Astrocyte of the spinal cord (primary cell): ENCODE measurements at regions not wholly inside any gene's neighbourhood (a gene's known extent, or its start where the extent isn't known, plus 50 kb on each side); places are given as distances from the start of the nearest gene placed in this dataset.

Experiments
- DNase-seq: peaks from one replicate; pipeline ENCODE4 v3.0.0; 2011; ENCODE audit warnings: low read depth, low spot score
- H3K4me3 ChIP-seq: 2 replicates; pipeline ENCODE4 v1.5.1; 2011; ENCODE audit warnings: low read depth, mild to moderate bottlenecking, low read length, moderate library complexity
- CTCF ChIP-seq: IDR thresholded peaks from 2 replicates; pipeline ENCODE4 v1.5.1; 2012; ENCODE audit warnings: low read depth, mild to moderate bottlenecking, low read length, inconsistent platforms
- in situ Hi-C: cut with HindIII; loops from 2 replicates; pipeline ENCODE4 v1.10.0; 2017; ENCODE audit warnings: low sequenced_read_pairs

GRCh38 chr14:51518711-51519110 is 133.0 kb upstream of the FRMD6 start:
- in situ Hi-C loops: no loop called here
- DNase-seq: no peak
- H3K4me3 ChIP-seq: no peak overlapping the region
- TF ChIP-seq CTCF: no peak

- no peak for DNase-seq
- no peak for TF ChIP-seq CTCF
- H3K4me3 ChIP-seq: no peak overlapping the region
- in situ Hi-C loops: no loop called here
Measured at GRCh38 chr14:51520087-51520486, 131.6 kb upstream of the FRMD6 start.

- H3K4me3 ChIP-seq: no peak overlapping the region
- in situ Hi-C loops: no loop called here
- no peak for TF ChIP-seq CTCF
- DNase-seq: peak; percentile 84
Measured at GRCh38 chr14:51521764-51522163, 129.9 kb upstream of the FRMD6 start.

GRCh38 chr14:51523243-51523642 is 128.5 kb upstream of the FRMD6 start:
- in situ Hi-C loops: no loop called here
- no peak overlapping the region for H3K4me3 ChIP-seq
- TF ChIP-seq CTCF: no peak
- DNase-seq: no peak

GRCh38 chr14:51525739-51526138 is 126.0 kb upstream of the FRMD6 start:
- in situ Hi-C loops: no loop called here
- TF ChIP-seq CTCF: no peak

GRCh38 chr14:51527073-51527472 is 124.6 kb upstream of the FRMD6 start:
- in situ Hi-C loops: no loop called here
- peak; percentile 84 for DNase-seq
- no peak overlapping the region for H3K4me3 ChIP-seq
- TF ChIP-seq CTCF: no peak

More at GRCh38 chr14:51525739-51526138, 126.0 kb upstream of the FRMD6 start:
- DNase-seq: no peak
- H3K4me3 ChIP-seq: no peak overlapping the region

GRCh38 chr14:51529736-51530135 is 122.0 kb upstream of the FRMD6 start:
- TF ChIP-seq CTCF: no peak
- no peak for DNase-seq
- in situ Hi-C loops: no loop called here
- H3K4me3 ChIP-seq: no peak overlapping the region
